WERI-Rb-1 (cell line): ENCODE measurements at regions not wholly inside any gene's neighbourhood (a gene's known extent, or its start where the extent isn't known, plus 50 kb on each side); places are given as distances from the start of the nearest gene placed in this dataset.

Experiments used
- DNase-seq: peaks from one replicate; pipeline ENCODE4 v3.0.0-alpha.2; 2020
- H3K27ac ChIP-seq: fragments of 250-450 bp; sonication (Bioruptor Pico); 2 replicates; pipeline ENCODE4 v1.5.1; 2020; ENCODE audit warnings: mild to moderate bottlenecking, moderate library complexity
- H3K27me3 ChIP-seq: fragments of 250-450 bp; sonication (Bioruptor Pico); 2 replicates; pipeline ENCODE4 v1.5.1; 2021; ENCODE audit warnings: mild to moderate bottlenecking, low read depth, moderate library complexity; ENCODE audit not compliant: insufficient read depth, severe bottlenecking
- H3K36me3 ChIP-seq: fragments of 250-450 bp; sonication (Bioruptor Pico); 2 replicates; pipeline ENCODE4 v1.5.1; 2020; ENCODE audit warnings: mild to moderate bottlenecking, moderate library complexity
- H3K4me3 ChIP-seq: 2 replicates; pipeline ENCODE4 v1.5.1; 2011; ENCODE audit warnings: low read depth, mild to moderate bottlenecking, control low read depth, low read length
- H3K9me3 ChIP-seq: fragments of 250-450 bp; sonication (Bioruptor Pico); 2 replicates; pipeline ENCODE4 v1.5.1; 2021; ENCODE audit warnings: mild to moderate bottlenecking, moderate library complexity; ENCODE audit not compliant: severe bottlenecking
- TF ChIP-seq, protein P1 (sequence below): IDR thresholded peaks from 2 replicates; pipeline ENCODE4 v1.5.1; 2011; ENCODE audit warnings: low read depth, mild to moderate bottlenecking, control low read depth, inconsistent platforms, low read length

DNA sequence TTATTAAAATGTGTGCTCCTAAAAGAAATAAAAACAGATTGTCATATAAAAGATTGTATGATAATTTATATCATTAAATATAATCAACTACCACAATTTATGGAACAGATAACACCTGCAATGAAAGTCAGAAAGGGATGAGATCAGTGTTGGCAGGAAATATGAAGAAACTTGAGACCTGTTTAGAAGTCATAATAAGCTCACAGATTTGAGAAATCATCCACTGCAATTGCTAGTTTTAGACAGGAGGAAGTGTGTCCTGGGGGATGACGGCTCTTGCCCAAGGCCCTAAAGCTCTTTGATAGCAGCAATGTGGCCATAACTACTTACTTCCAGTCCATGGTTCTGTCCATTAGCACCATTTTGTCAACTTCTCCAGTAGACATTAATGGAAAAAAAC lies 122.8 kb upstream of the SOX5 start:
- Histone ChIP-seq H3K4me3 (no peak overlapping the region), H3K9me3 (no peaks in the 10 kb centered on the region), H3K27ac (no peak overlapping the region), H3K27me3 (no peaks in the 10 kb centered on the region), H3K36me3 (no peaks in the 10 kb centered on the region)
- DNase-seq, result no peak
- TF ChIP-seq, protein P1, sequence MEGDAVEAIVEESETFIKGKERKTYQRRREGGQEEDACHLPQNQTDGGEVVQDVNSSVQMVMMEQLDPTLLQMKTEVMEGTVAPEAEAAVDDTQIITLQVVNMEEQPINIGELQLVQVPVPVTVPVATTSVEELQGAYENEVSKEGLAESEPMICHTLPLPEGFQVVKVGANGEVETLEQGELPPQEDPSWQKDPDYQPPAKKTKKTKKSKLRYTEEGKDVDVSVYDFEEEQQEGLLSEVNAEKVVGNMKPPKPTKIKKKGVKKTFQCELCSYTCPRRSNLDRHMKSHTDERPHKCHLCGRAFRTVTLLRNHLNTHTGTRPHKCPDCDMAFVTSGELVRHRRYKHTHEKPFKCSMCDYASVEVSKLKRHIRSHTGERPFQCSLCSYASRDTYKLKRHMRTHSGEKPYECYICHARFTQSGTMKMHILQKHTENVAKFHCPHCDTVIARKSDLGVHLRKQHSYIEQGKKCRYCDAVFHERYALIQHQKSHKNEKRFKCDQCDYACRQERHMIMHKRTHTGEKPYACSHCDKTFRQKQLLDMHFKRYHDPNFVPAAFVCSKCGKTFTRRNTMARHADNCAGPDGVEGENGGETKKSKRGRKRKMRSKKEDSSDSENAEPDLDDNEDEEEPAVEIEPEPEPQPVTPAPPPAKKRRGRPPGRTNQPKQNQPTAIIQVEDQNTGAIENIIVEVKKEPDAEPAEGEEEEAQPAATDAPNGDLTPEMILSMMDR, result no peak

DNA sequence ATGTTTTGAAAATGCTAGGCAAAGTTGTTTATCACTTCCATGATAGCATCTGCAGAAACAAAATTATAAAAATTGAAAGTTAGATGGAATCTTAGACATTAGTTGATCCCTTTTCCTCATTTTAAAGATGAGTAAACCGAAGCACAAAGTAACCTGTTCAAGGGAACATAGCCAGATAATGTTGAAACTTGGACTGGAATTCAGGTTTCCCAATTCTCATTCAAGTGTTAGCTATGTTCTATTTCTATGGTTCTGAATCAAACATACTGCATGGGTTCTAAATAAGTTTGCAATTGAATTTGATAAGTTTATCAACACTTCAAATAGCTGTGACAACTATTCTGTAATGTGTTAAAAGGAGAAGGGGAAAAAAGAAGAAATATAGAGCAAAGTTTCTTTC lies 122.4 kb upstream of the SOX5 start:
- Histone ChIP-seq H3K9me3 (no peaks in the 10 kb centered on the region), H3K27me3 (no peaks in the 10 kb centered on the region), H3K4me3 (no peak overlapping the region), H3K36me3 (no peaks in the 10 kb centered on the region), H3K27ac (no peak overlapping the region)
- no peak for DNase-seq
- TF ChIP-seq, protein P1, result no peak

DNA sequence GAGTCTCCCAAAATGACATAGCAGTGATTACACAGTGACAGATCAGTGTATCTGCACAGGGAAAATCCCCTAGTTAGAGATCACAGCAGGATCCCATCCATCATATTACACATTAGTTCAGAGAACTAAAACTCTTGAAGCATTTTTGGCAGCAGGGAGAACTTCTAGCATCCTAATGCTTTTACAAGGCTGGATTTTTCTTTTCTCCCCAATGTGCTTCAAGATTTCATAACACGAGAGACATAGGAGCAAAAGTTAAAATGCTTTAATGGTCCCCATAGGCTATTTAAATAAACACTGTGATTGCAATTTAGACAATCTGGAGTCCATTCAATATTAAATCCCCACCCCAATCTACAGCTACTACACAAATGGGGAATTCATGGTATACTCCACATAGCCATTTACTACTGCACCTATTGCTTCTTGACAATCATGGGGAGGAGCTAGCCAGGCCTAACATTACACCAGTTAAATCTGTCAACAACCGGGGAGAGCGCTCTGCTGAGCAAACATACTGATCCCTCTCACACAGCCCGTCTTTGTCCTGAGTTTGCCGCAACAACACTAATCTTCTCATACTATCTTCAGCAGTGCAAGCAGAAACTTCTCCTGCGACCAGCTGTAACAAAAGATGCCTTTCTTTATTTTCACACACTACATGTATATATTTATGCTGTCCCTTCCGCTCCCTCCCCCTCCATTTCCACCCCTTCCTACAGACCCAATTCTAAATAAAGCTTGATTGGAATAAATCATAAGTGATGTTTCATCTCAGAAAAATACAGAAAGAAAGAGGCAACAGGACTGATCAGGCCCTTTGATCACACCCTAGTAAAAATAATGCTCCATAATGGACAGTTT lies 120.3 kb upstream of the SOX5 start:
- TF ChIP-seq, protein P1, result no peak
- Histone ChIP-seq H3K9me3 (no peaks in the 10 kb centered on the region), H3K27ac (no peak overlapping the region), H3K27me3 (no peaks in the 10 kb centered on the region), H3K4me3 (no peak overlapping the region), H3K36me3 (no peaks in the 10 kb centered on the region)
- DNase-seq, result peak; percentile 65

DNA sequence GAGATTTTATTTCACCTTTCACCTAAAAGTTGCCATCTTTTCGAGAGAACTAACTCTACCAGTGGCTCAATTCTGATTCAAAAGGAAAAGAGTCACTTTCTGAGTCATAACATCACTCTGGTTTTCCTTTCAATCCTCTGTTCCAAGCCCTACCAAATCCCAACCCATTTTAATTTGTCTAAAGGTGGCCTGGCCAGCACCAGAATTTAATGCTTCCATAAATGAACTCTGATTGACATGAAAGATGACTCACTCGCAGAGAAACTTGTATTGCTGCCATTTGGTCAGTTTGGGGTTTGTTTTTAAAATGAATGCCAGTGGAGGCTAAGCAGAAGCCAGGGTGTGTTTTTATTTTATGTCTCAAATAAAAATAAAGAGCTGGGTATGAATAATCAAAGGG lies 117.4 kb upstream of the SOX5 start:
- no peak overlapping the region for H3K27ac ChIP-seq
- DNase-seq, result no peak
- no peaks in the 10 kb centered on the region for H3K9me3 ChIP-seq
- no peaks in the 10 kb centered on the region for H3K27me3 ChIP-seq
- H3K36me3 ChIP-seq, result no peaks in the 10 kb centered on the region
- no peak overlapping the region for H3K4me3 ChIP-seq
- TF ChIP-seq, protein P1, result no peak

DNA sequence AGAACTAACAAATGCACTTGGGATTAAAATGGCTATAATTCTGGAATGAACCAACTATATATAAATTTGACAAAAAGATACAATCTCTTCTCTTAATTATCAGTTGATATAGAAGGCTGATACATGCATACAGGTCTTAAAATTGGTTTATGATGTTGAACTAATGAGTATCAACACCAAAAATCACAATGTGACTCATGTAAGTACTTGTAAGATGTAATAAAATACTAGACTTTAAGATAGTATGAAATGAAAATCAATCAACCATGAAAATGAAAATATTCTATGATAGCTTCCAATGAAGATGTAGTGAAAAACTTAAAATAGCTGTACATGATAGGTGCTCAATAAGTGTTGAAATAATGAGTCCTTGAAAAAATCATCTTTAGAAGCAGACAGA lies 116.6 kb upstream of the SOX5 start:
- no peak overlapping the region for H3K4me3 ChIP-seq
- DNase-seq, result no peak
- no peaks in the 10 kb centered on the region for H3K36me3 ChIP-seq
- H3K27ac ChIP-seq, result no peak overlapping the region
- no peaks in the 10 kb centered on the region for H3K9me3 ChIP-seq
- TF ChIP-seq, protein P1, result no peak
- no peaks in the 10 kb centered on the region for H3K27me3 ChIP-seq
